AG04450 (cell line): ENCODE measurements at regions not wholly inside any gene's neighbourhood (a gene's known extent, or its start where the extent isn't known, plus 50 kb on each side); places are given as distances from the start of the nearest gene placed in this dataset.

Experiments used
- CTCF ChIA-PET: fragments of 300-600, 350-600 bp; formaldehyde crosslinking; extraction: SDS; loops from one replicate; lab custom pipeline; 2022; ENCODE audit warnings: antibody characterized with exemption, inconsistent platforms; lab: Charles Lee
- POLR2A ChIA-PET: fragments of 350-600 bp; formaldehyde crosslinking; extraction: SDS; loops from one replicate; lab custom pipeline; 2021; ENCODE audit warnings: antibody characterized with exemption, inconsistent platforms; lab: Yijun Ruan, JAX
- DNase-seq: peaks from one replicate; pipeline ENCODE4 v3.0.0-alpha.2; 2011; ENCODE audit warnings: low read depth, low spot score
- H3K27ac ChIP-seq: one replicate; pipeline ENCODE4 v1.5.1; 2012; ENCODE audit warnings: low read depth, low read length, control low read depth
- H3K27me3 ChIP-seq: one replicate; pipeline ENCODE4 v1.6.0; 2012; ENCODE audit warnings: low read length; ENCODE audit not compliant: control insufficient read depth, insufficient read depth
- H3K4me3 ChIP-seq: 2 replicates; pipeline ENCODE4 v1.5.1; 2011; ENCODE audit warnings: mild to moderate bottlenecking, low read depth, low read length, control low read depth
- H3K9me3 ChIP-seq: 2 replicates; pipeline ENCODE4 v1.5.1; 2012; ENCODE audit warnings: low read length; ENCODE audit not compliant: control insufficient read depth, insufficient read depth
- TF ChIP-seq, protein P1 (sequence below): IDR thresholded peaks from 2 replicates; pipeline ENCODE4 v1.5.1; 2011; ENCODE audit warnings: low read depth, low read length, control low read depth, inconsistent platforms

GRCh38 chr2:13113002-13113401 is 396.3 kb downstream of the TRIB2 start:
- Histone ChIP-seq H3K27ac (no peak overlapping the region), H3K27me3 (no peaks in the 10 kb centered on the region), H3K4me3 (no peak overlapping the region), H3K9me3 (no peaks in the 10 kb centered on the region)
- ChIA-PET CTCF (no interaction called here), POLR2A (no interaction called here)
- no peak for DNase-seq
- TF ChIP-seq, protein P1, sequence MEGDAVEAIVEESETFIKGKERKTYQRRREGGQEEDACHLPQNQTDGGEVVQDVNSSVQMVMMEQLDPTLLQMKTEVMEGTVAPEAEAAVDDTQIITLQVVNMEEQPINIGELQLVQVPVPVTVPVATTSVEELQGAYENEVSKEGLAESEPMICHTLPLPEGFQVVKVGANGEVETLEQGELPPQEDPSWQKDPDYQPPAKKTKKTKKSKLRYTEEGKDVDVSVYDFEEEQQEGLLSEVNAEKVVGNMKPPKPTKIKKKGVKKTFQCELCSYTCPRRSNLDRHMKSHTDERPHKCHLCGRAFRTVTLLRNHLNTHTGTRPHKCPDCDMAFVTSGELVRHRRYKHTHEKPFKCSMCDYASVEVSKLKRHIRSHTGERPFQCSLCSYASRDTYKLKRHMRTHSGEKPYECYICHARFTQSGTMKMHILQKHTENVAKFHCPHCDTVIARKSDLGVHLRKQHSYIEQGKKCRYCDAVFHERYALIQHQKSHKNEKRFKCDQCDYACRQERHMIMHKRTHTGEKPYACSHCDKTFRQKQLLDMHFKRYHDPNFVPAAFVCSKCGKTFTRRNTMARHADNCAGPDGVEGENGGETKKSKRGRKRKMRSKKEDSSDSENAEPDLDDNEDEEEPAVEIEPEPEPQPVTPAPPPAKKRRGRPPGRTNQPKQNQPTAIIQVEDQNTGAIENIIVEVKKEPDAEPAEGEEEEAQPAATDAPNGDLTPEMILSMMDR, result no peak

- no peak for DNase-seq
- Histone ChIP-seq H3K4me3 (no peak overlapping the region), H3K27me3 (no peaks in the 10 kb centered on the region), H3K9me3 (no peaks in the 10 kb centered on the region), H3K27ac (no peak overlapping the region)
- POLR2A ChIA-PET, result no interaction called here
- CTCF ChIA-PET, result no interaction called here
- TF ChIP-seq, protein P1, result no peak
These were observed 397.7 kb downstream of the TRIB2 start for GRCh38 chr2:13114391-13114790.

DNA sequence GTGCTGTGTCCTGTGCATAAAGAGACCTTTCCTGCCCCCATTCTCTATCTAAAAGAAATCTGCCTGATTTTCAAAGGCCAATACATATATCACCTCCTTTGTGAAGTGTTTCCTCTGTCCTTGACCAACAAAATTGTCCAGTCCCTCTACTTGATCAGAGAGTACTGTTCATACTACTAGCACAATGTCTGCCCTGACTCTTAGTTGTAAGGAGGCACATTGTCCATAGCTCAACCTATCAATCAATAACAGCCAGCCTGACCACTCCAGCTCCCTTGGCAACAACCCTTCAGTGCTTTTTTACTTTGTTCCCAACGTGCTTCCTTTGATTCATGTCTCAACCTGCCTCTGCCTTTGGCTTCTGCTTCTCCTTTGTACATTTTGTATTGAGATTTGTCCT is 398.9 kb downstream of the TRIB2 start:
- CTCF ChIA-PET, result no interaction called here
- Histone ChIP-seq H3K4me3 (no peak overlapping the region), H3K27ac (no peak overlapping the region), H3K9me3 (no peaks in the 10 kb centered on the region), H3K27me3 (no peaks in the 10 kb centered on the region)
- DNase-seq, result no peak
- POLR2A ChIA-PET, result no interaction called here
- TF ChIP-seq, protein P1, result no peak

DNA sequence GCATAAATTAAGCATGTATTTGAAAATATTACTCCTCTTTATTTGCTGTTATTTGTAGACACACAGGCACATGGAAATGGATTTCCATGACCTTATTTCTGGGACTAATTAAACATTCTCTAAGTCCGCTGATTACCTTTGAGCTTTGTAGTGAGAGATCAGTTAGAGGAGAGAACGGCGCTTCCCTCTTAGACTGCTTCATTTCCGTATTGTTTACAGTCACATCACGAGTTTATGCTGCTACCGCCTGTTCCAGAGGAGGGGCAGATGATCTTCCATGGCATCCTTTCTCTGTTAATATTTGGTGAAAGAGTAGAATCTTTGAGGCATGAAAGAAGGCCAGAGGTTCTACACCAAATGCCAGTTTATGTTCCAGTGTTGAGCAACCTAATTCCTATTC is 404.4 kb downstream of the TRIB2 start:
- TF ChIP-seq, protein P1, result no peak
- no peaks in the 10 kb centered on the region for H3K27me3 ChIP-seq

DNA sequence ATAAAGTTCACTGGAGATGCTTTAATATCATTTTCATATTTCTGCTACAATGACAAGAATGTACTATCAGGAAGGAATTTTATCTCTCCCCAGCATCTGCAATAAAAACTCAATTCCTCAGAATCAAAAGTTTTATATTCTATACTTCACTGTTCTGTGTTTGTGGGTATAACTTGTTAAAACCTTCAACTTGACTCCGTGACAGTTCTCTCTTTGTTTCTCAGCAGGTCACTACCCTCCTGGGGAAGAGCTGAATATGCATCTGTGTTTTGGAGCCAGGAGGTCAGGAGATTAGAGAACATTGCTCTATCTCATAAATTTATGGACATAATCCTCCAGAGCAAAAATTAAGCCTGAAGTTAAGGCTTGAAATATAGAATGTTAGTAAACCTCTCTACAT is 411.4 kb downstream of the TRIB2 start:
- H3K9me3 ChIP-seq, result no peaks in the 10 kb centered on the region
- no peaks in the 10 kb centered on the region for H3K27me3 ChIP-seq
- H3K4me3 ChIP-seq, result no peak overlapping the region
- no peak for DNase-seq
- ChIA-PET CTCF (no interaction called here), POLR2A (no interaction called here)
- TF ChIP-seq, protein P1, result no peak
- no peak overlapping the region for H3K27ac ChIP-seq

More for the DNA sequence above, 404.4 kb downstream of the TRIB2 start:
- ChIA-PET CTCF (no interaction called here), POLR2A (no interaction called here)
- DNase-seq, result no peak
- no peak overlapping the region for H3K4me3 ChIP-seq
- H3K27ac ChIP-seq, result no peak overlapping the region
- no peaks in the 10 kb centered on the region for H3K9me3 ChIP-seq
